LNCAP (cell line): ENCODE measurements at regions not wholly inside any gene's neighbourhood (a gene's known extent, or its start where the extent isn't known, plus 50 kb on each side); places are given as distances from the start of the nearest gene placed in this dataset.
A peak's percentile ranks its signal among the peaks of the same experiment; 100 is the strongest.

ENCODE experiments used
- CTCF ChIP-seq: fragments of 450-650 bp; IDR thresholded peaks from 2 replicates; pipeline ENCODE4 v1.5.1; 2017; ENCODE audit warnings: mild to moderate bottlenecking

GRCh38 chr14:106153362-106153955 lies 627.1 kb downstream of the TMEM121 start:
- TF ChIP-seq CTCF, result peak; percentile 92

GRCh38 chr14:106163316-106163715 lies 636.9 kb downstream of the TMEM121 start:
- TF ChIP-seq CTCF, result no peak

GRCh38 chr14:106166232-106166631 lies 639.8 kb downstream of the TMEM121 start:
- TF ChIP-seq CTCF, result no peak

- TF ChIP-seq CTCF, result no peak
Observed at GRCh38 chr14:106166650-106167204, 640.3 kb downstream of the TMEM121 start.

GRCh38 chr14:106170163-106170658 lies 643.8 kb downstream of the TMEM121 start:
- TF ChIP-seq CTCF, result peak; percentile 48

- TF ChIP-seq CTCF, result no peak
Observed at GRCh38 chr14:106174206-106174605, 647.8 kb downstream of the TMEM121 start.

GRCh38 chr14:106179761-106180160 lies 653.4 kb downstream of the TMEM121 start:
- no peak for TF ChIP-seq CTCF
